H9 (cell line): ENCODE measurements at regions not wholly inside any gene's neighbourhood (a gene's known extent, or its start where the extent isn't known, plus 50 kb on each side); places are given as distances from the start of the nearest gene placed in this dataset.

Experiments used
- DNase-seq: peaks from one replicate; pipeline ENCODE4 v3.0.0-alpha.2; 2017
- H2AFZ ChIP-seq: one replicate; pipeline ENCODE4 v1.6.1; 2013; ENCODE audit warnings: mild to moderate bottlenecking, low read length, control low read depth, moderate library complexity
- H2AK5ac ChIP-seq: 2 replicates; pipeline ENCODE4 v1.6.1; 2013; ENCODE audit warnings: low read length, control low read depth, mixed read lengths; ENCODE audit not compliant: insufficient read length
- H2BK120ac ChIP-seq: one replicate; pipeline ENCODE4 v1.6.1; 2013; ENCODE audit warnings: low read depth, mild to moderate bottlenecking, low read length, control low read depth, inconsistent platforms; ENCODE audit not compliant: poor library complexity, severe bottlenecking
- H2BK12ac ChIP-seq: 2 replicates; pipeline ENCODE4 v1.6.1; 2013; ENCODE audit warnings: low read length, control low read depth, mixed read lengths, low read depth; ENCODE audit not compliant: insufficient read length
- H2BK15ac ChIP-seq: 2 replicates; pipeline ENCODE4 v1.6.1; 2013; ENCODE audit warnings: low read depth, low read length, control low read depth
- H2BK20ac ChIP-seq: one replicate; pipeline ENCODE4 v1.6.1; 2013; ENCODE audit warnings: low read depth, mild to moderate bottlenecking, low read length, control low read depth, inconsistent platforms; ENCODE audit not compliant: poor library complexity, severe bottlenecking
- H2BK5ac ChIP-seq: 2 replicates; pipeline ENCODE4 v1.6.1; 2013; ENCODE audit warnings: low read length, control low read depth, mixed read lengths; ENCODE audit not compliant: insufficient read length
- H3K14ac ChIP-seq: 2 replicates; pipeline ENCODE4 v1.6.1; 2013; ENCODE audit warnings: low read length, control low read depth; ENCODE audit not compliant: insufficient read depth
- H3K18ac ChIP-seq: 2 replicates; pipeline ENCODE4 v1.6.1; 2013; ENCODE audit warnings: low read depth, mild to moderate bottlenecking, mixed read lengths, low read length, control low read depth; ENCODE audit not compliant: insufficient read length
- H3K23ac ChIP-seq: 2 replicates; pipeline ENCODE4 v1.6.1; 2013; ENCODE audit warnings: low read length, control low read depth, mixed read lengths, low read depth; ENCODE audit not compliant: insufficient read length
- H3K23me2 ChIP-seq: 2 replicates; pipeline ENCODE4 v1.6.1; 2013; ENCODE audit warnings: low read depth, mild to moderate bottlenecking, mixed read lengths, low read length, control low read depth; ENCODE audit not compliant: insufficient read length, poor library complexity, severe bottlenecking
- H3K27ac ChIP-seq: 2 replicates; pipeline ENCODE4 v1.5.1; 2013; ENCODE audit warnings: low read length, control low read depth, mixed read lengths, low read depth; ENCODE audit not compliant: insufficient read length
- H3K27me3 ChIP-seq: 2 replicates; pipeline ENCODE4 v1.6.1; 2013; ENCODE audit warnings: low read length, control low read depth, inconsistent platforms; ENCODE audit not compliant: insufficient read depth
- H3K4ac ChIP-seq: 2 replicates; pipeline ENCODE4 v1.6.1; 2013; ENCODE audit warnings: low read depth, mild to moderate bottlenecking, control low read depth, inconsistent platforms, low read length, moderate library complexity
- H3K4me1 ChIP-seq: 2 replicates; pipeline ENCODE4 v1.6.1; 2013; ENCODE audit warnings: low read length, control low read depth, inconsistent platforms; ENCODE audit not compliant: insufficient read depth
- H3K4me2 ChIP-seq: 2 replicates; pipeline ENCODE4 v1.6.1; 2013; ENCODE audit warnings: low read length, control low read depth, mixed read lengths; ENCODE audit not compliant: insufficient read length, insufficient read depth
- H3K56ac ChIP-seq: 2 replicates; pipeline ENCODE4 v1.6.1; 2013; ENCODE audit warnings: low read depth, mild to moderate bottlenecking, mixed read lengths, low read length, control low read depth; ENCODE audit not compliant: insufficient read length
- H3K79me1 ChIP-seq: 2 replicates; pipeline ENCODE4 v1.6.1; 2013; ENCODE audit warnings: low read depth, mild to moderate bottlenecking, moderate library complexity, low read length, control low read depth, inconsistent platforms; ENCODE audit not compliant: insufficient read depth, poor library complexity, severe bottlenecking
- H3K79me2 ChIP-seq: 2 replicates; pipeline ENCODE4 v1.6.1; 2013; ENCODE audit warnings: low read length, control low read depth, inconsistent platforms; ENCODE audit not compliant: insufficient read depth
- H3K9ac ChIP-seq: 2 replicates; pipeline ENCODE4 v1.6.1; 2013; ENCODE audit warnings: low read length, control low read depth, mixed read lengths; ENCODE audit not compliant: insufficient read length; ENCODE audit errors: extremely low read depth
- H3K9me3 ChIP-seq: one replicate; pipeline ENCODE4 v1.6.1; 2013; ENCODE audit warnings: low read depth, low read length, inconsistent platforms; ENCODE audit not compliant: control insufficient read depth
- H3T11ph ChIP-seq: one replicate; pipeline ENCODE4 v1.6.1; 2013; ENCODE audit warnings: mild to moderate bottlenecking, low read length, control low read depth, inconsistent platforms
- H4K20me1 ChIP-seq: one replicate; pipeline ENCODE4 v1.6.1; 2013; ENCODE audit not compliant: control insufficient read depth, insufficient read length, insufficient read depth
- H4K5ac ChIP-seq: 2 replicates; pipeline ENCODE4 v1.6.1; 2013; ENCODE audit warnings: low read depth, mild to moderate bottlenecking, mixed read lengths, low read length, control low read depth; ENCODE audit not compliant: insufficient read length
- H4K8ac ChIP-seq: replicated peaks from 2 replicates; pipeline ENCODE4 v1.6.1; 2013; ENCODE audit warnings: low read length, control low read depth, mixed read lengths, low read depth; ENCODE audit not compliant: insufficient read length
- H4K91ac ChIP-seq: 2 replicates; pipeline ENCODE4 v1.6.1; 2013; ENCODE audit warnings: low read depth, mild to moderate bottlenecking, moderate library complexity, mixed read lengths, low read length, control low read depth; ENCODE audit not compliant: insufficient read length
- H3K27ac Mint-ChIP-seq, 3 experiments: 2 replicates in 2 of 3; 3 replicates in 1 of 3; pipeline ENCODE4 v1.8.0; 2020 to 2021; ENCODE audit warnings: mixed read lengths in 3 of 3, mild to moderate bottlenecking in 1 of 3, moderate library complexity in 1 of 3
- H3K27me3 Mint-ChIP-seq: 2 replicates; pipeline ENCODE4 v1.8.0; 2021; ENCODE audit warnings: low read depth, mild to moderate bottlenecking, moderate library complexity, mixed read lengths
- H3K36me3 Mint-ChIP-seq, 3 experiments: 2 replicates in 2 of 3; 3 replicates in 1 of 3; pipeline ENCODE4 v1.8.0; 2020 to 2021; ENCODE audit warnings: low read depth in 3 of 3, mixed read lengths in 3 of 3; ENCODE audit not compliant: insufficient read depth in 1 of 3
- H3K4me1 Mint-ChIP-seq, 2 experiments: 2 replicates each; pipeline ENCODE4 v1.8.0; 2020; ENCODE audit warnings: mixed read lengths in 2 of 2
- H3K4me3 Mint-ChIP-seq, 2 experiments: 2 replicates in 1 of 2; 3 replicates in 1 of 2; pipeline ENCODE4 v1.8.0; 2020 to 2021; ENCODE audit warnings: mild to moderate bottlenecking in 2 of 2, mixed read lengths in 2 of 2, moderate library complexity in 1 of 2
- H3K9me3 Mint-ChIP-seq, 2 experiments: 2 replicates in 1 of 2; 3 replicates in 1 of 2; pipeline ENCODE4 v1.8.0; 2020; ENCODE audit warnings: mild to moderate bottlenecking in 2 of 2, mixed read lengths in 2 of 2, moderate library complexity in 1 of 2
- WGBS: extraction: QIAGEN DNeasy Blood & Tissue Kit; methylation state at CpG from one replicate; pipeline ENCODE4 v1.1.7; 2013; ENCODE audit warnings: missing lambda C conversion rate, low lambda C conversion rate, mixed read lengths; ENCODE audit not compliant: insufficient read length; ENCODE audit errors: extremely low coverage; 5-methylcytosine and 5-hydroxymethylcytosine counted together
- TF ChIP-seq, protein P1 (sequence below): fragments of 200-600 bp; sonication (generic); conservative IDR thresholded peaks from 3 replicates; pipeline ENCODE4 v1.8.0; 2021; ENCODE audit warnings: antibody characterized with exemption, mild to moderate bottlenecking

DNA sequence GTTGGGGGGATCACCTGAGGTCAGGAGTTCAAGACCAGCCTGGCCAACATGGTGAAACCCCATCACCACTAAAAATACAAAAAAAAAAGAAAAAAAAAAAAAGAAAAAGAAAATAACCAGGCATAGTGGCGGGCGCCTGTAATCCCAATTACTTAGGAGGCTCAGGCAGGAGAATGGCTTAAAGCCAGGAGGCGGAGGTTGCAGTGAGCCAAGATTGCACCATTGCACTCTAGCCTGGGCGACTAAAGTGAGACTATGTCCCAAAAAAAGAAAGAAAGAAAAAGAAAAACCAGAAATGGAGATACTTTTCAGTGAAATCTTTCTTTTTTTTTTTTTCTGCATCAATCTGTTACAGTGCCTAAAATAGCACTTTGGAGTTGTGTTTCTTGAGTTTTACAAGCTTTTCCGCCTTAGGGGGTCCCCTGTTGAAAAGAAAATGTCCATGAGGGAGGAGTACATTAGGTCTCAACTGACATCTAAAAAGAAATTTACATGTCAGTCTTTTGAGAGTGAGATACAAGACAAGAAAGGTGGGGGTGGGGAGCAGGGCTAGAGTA, 82.9 kb upstream of the VASH1 start:
- H3K18ac ChIP-seq: no peak overlapping the region
- H3K4ac ChIP-seq: no peak overlapping the region
- no peak overlapping the region for H3K4me2 ChIP-seq
- no peak overlapping the region for H2AK5ac ChIP-seq
- no peak overlapping the region for H3K56ac ChIP-seq
- no peak overlapping the region for H3T11ph ChIP-seq
- H3K27ac Mint-ChIP-seq: no peak overlapping the region
- TF ChIP-seq, protein P1, sequence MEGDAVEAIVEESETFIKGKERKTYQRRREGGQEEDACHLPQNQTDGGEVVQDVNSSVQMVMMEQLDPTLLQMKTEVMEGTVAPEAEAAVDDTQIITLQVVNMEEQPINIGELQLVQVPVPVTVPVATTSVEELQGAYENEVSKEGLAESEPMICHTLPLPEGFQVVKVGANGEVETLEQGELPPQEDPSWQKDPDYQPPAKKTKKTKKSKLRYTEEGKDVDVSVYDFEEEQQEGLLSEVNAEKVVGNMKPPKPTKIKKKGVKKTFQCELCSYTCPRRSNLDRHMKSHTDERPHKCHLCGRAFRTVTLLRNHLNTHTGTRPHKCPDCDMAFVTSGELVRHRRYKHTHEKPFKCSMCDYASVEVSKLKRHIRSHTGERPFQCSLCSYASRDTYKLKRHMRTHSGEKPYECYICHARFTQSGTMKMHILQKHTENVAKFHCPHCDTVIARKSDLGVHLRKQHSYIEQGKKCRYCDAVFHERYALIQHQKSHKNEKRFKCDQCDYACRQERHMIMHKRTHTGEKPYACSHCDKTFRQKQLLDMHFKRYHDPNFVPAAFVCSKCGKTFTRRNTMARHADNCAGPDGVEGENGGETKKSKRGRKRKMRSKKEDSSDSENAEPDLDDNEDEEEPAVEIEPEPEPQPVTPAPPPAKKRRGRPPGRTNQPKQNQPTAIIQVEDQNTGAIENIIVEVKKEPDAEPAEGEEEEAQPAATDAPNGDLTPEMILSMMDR: no peak
- H3K9me3 Mint-ChIP-seq: peaks cover 21% of the 10 kb centered on the region in 2 experiments
- H4K5ac ChIP-seq: no peak overlapping the region
- H4K20me1 ChIP-seq: no peaks in the 10 kb centered on the region
- H3K4me3 Mint-ChIP-seq: no peak overlapping the region
- H3K23ac ChIP-seq: no peak overlapping the region
- no peak overlapping the region for H3K14ac ChIP-seq
- no CpG with 5 or more reads among the region's 5 CpGs for WGBS
- no peak overlapping the region for H2BK120ac ChIP-seq
- H3K9ac ChIP-seq: no peak overlapping the region
- no peaks in the 10 kb centered on the region for H3K27me3 ChIP-seq
- peaks cover 4 to 10% (median 5%) of the 10 kb centered on the region in 3 experiments; a peak in 2 of 7 replicates for H3K36me3 Mint-ChIP-seq
- peaks cover 11% of the 10 kb centered on the region for H3K9me3 ChIP-seq
- H3K4me1 ChIP-seq: no peaks in the 10 kb centered on the region
- no peak overlapping the region for H3K27ac ChIP-seq
- H3K27me3 Mint-ChIP-seq: peaks cover 2% of the 10 kb centered on the region; the same call in 1 of the 2 replicates
- no peak for DNase-seq
- no peak overlapping the region for H2AFZ ChIP-seq
- H3K79me2 ChIP-seq: no peaks in the 10 kb centered on the region
- H2BK12ac ChIP-seq: no peak overlapping the region
- H2BK5ac ChIP-seq: no peak overlapping the region
- H2BK15ac ChIP-seq: no peak overlapping the region
- H4K91ac ChIP-seq: no peak overlapping the region
- no peaks in the 10 kb centered on the region for H3K79me1 ChIP-seq
- H3K23me2 ChIP-seq: no peaks in the 10 kb centered on the region
- H4K8ac ChIP-seq: no peak overlapping the region
- H2BK20ac ChIP-seq: no peak overlapping the region
- H3K4me1 Mint-ChIP-seq: peaks cover 7 to 8% of the 10 kb centered on the region in 2 experiments; a peak in 3 of 4 replicates
